Activated T-cell treated with anti-CD3 and anti-CD28 coated beads for 24 hours (primary cell): ENCODE measurements at regions not wholly inside any gene's neighbourhood (a gene's known extent, or its start where the extent isn't known, plus 50 kb on each side); places are given as distances from the start of the nearest gene placed in this dataset.

Experiments used
- DNase-seq: peaks from one replicate; pipeline ENCODE4 v3.0.0-alpha.2; 2020; ENCODE audit warnings: low read depth

- DNase-seq: no peak
Measured at GRCh38 chr10:4053940-4054339, 268.9 kb upstream of the KLF6 start.

GRCh38 chr10:4051641-4052151, 266.7 kb upstream of the KLF6 start:
- DNase-seq: no peak

GRCh38 chr10:4051011-4051640, 266.1 kb upstream of the KLF6 start:
- no peak for DNase-seq

GRCh38 chr10:4050061-4050460, 265.1 kb upstream of the KLF6 start:
- no peak for DNase-seq

- DNase-seq: no peak
Measured at GRCh38 chr10:4049348-4049747, 264.3 kb upstream of the KLF6 start.

GRCh38 chr10:4048236-4048864, 263.3 kb upstream of the KLF6 start:
- no peak for DNase-seq

GRCh38 chr10:4046712-4047354, 261.8 kb upstream of the KLF6 start:
- no peak for DNase-seq

- DNase-seq: no peak
Measured at GRCh38 chr10:4046030-4046429, 261.0 kb upstream of the KLF6 start.

- no peak for DNase-seq
Measured at GRCh38 chr10:4043897-4044665, 259.1 kb upstream of the KLF6 start.

GRCh38 chr10:4041635-4042034, 256.6 kb upstream of the KLF6 start:
- DNase-seq: no peak

- DNase-seq: no peak
Measured at GRCh38 chr10:4038000-4038399, 253.0 kb upstream of the KLF6 start.

GRCh38 chr10:4035599-4035945, 250.6 kb upstream of the KLF6 start:
- DNase-seq: no peak

- no peak for DNase-seq
Measured at GRCh38 chr10:4034907-4035598, 250.0 kb upstream of the KLF6 start.

- DNase-seq: no peak
Measured at GRCh38 chr10:4033341-4033896, 248.4 kb upstream of the KLF6 start.

- DNase-seq: no peak
Measured at GRCh38 chr10:4029866-4030265, 244.9 kb upstream of the KLF6 start.

- DNase-seq: no peak
Measured at GRCh38 chr10:4028854-4029583, 244.0 kb upstream of the KLF6 start.

- DNase-seq: no peak
Measured at GRCh38 chr10:4028027-4028471, 243.0 kb upstream of the KLF6 start.

GRCh38 chr10:4025339-4025738, 240.3 kb upstream of the KLF6 start:
- DNase-seq: no peak

- no peak for DNase-seq
Measured at GRCh38 chr10:4024516-4025245, 239.7 kb upstream of the KLF6 start.

GRCh38 chr10:4024027-4024426, 239.0 kb upstream of the KLF6 start:
- DNase-seq: no peak
